IMR-90 (cell line): ENCODE measurements at regions not wholly inside any gene's neighbourhood (a gene's known extent, or its start where the extent isn't known, plus 50 kb on each side); places are given as distances from the start of the nearest gene placed in this dataset.

Experiments used
- ATAC-seq: fragments of 200-7000 bp; cut with Tn5 transposase; 2 replicates; pipeline ENCODE4 v1.9.1; 2020; ENCODE audit warnings: low read depth, mild to moderate bottlenecking, moderate library complexity
- BruUV-seq: library from RNA; stranded (reverse); fragments of 400-500 nt; replicated peaks from 2 replicates; lab custom pipeline; 2021; lab: Mats Ljungman, UMichigan
- CTCF ChIA-PET: fragments of 300-600 bp; formaldehyde crosslinking; extraction: SDS; loops from one replicate; lab custom pipeline; 2021; ENCODE audit warnings: antibody characterized with exemption; lab: Yijun Ruan, JAX
- POLR2A ChIA-PET: fragments of 300-600 bp; sonication (Branson Sonifier 250); formaldehyde crosslinking; loops from one replicate; lab custom pipeline; 2022; ENCODE audit warnings: antibody characterized with exemption; ENCODE audit not compliant: unreplicated experiment; lab: Charles Lee
- DNase-seq: peaks from one replicate; pipeline ENCODE4 v3.0.0; 2013
- H2AFZ ChIP-seq: replicated peaks from 2 replicates; pipeline ENCODE3; 2013; ENCODE audit warnings: low read length, mild to moderate bottlenecking; ENCODE audit not compliant: poor library complexity
- H2AK5ac ChIP-seq: 2 replicates; pipeline ENCODE4 v1.6.1; 2013; ENCODE audit warnings: low read depth, low read length, inconsistent platforms
- H2AK9ac ChIP-seq: replicated peaks from 2 replicates; pipeline ENCODE3; 2013; ENCODE audit warnings: mild to moderate bottlenecking, low read depth, low read length, moderate library complexity; ENCODE audit not compliant: poor library complexity
- H2BK120ac ChIP-seq: 2 replicates; pipeline ENCODE4 v1.6.1; 2013; ENCODE audit warnings: low read depth, low read length, inconsistent platforms
- H2BK15ac ChIP-seq: 3 replicates; pipeline ENCODE4 v1.6.1; 2013; ENCODE audit warnings: low read depth, low read length, inconsistent platforms
- H2BK20ac ChIP-seq: 2 replicates; pipeline ENCODE4 v1.6.1; 2013; ENCODE audit warnings: low read depth, mild to moderate bottlenecking, inconsistent platforms, low read length, moderate library complexity
- H2BK5ac ChIP-seq: 2 replicates; pipeline ENCODE4 v1.6.1; 2013; ENCODE audit warnings: mild to moderate bottlenecking, low read depth, low read length, inconsistent platforms; ENCODE audit not compliant: poor library complexity, severe bottlenecking
- H3K14ac ChIP-seq: replicated peaks from 2 replicates; pipeline ENCODE4 v1.6.1; 2013; ENCODE audit warnings: low read depth, low read length, inconsistent platforms
- H3K18ac ChIP-seq: 2 replicates; pipeline ENCODE4 v1.6.1; 2013; ENCODE audit warnings: low read depth, low read length, control low read depth
- H3K23ac ChIP-seq: 2 replicates; pipeline ENCODE4 v1.6.1; 2013; ENCODE audit warnings: low read depth, low read length, inconsistent platforms
- H3K27ac ChIP-seq: 2 replicates; pipeline ENCODE4 v1.5.1; 2013; ENCODE audit warnings: mild to moderate bottlenecking, control low read depth, low read length; ENCODE audit not compliant: insufficient read depth
- H3K27me3 ChIP-seq: 2 replicates; pipeline ENCODE4 v1.6.1; 2013; ENCODE audit warnings: low read length; ENCODE audit not compliant: control insufficient read depth, insufficient read depth
- H3K36me3 ChIP-seq: 2 replicates; pipeline ENCODE4 v1.6.1; 2013; ENCODE audit warnings: low read length, mixed read lengths; ENCODE audit not compliant: control insufficient read depth, insufficient read depth
- H3K4ac ChIP-seq: 2 replicates; pipeline ENCODE4 v1.6.1; 2013; ENCODE audit warnings: low read depth, low read length, inconsistent platforms
- H3K4me1 ChIP-seq: 2 replicates; pipeline ENCODE4 v1.6.1; 2013; ENCODE audit warnings: low read length, mixed read lengths; ENCODE audit not compliant: control insufficient read depth, insufficient read depth
- H3K4me2 ChIP-seq: 2 replicates; pipeline ENCODE4 v1.6.1; 2013; ENCODE audit warnings: low read depth, mild to moderate bottlenecking, control low read depth, low read length, moderate library complexity
- H3K4me3 ChIP-seq: 2 replicates; pipeline ENCODE4 v1.5.1; 2013; ENCODE audit warnings: low read depth, mild to moderate bottlenecking, control low read depth, low read length, moderate library complexity; ENCODE audit not compliant: insufficient read depth
- H3K56ac ChIP-seq: 2 replicates; pipeline ENCODE4 v1.6.1; 2013; ENCODE audit warnings: low read length, inconsistent platforms; ENCODE audit not compliant: insufficient read depth; ENCODE audit errors: extremely low read depth
- H3K79me1 ChIP-seq, 2 experiments: 2 replicates each; pipeline ENCODE4 v1.6.1; 2013; ENCODE audit warnings: low read length in 2 of 2, inconsistent platforms in 1 of 2, low read depth in 1 of 2
- H3K9ac ChIP-seq: 2 replicates; pipeline ENCODE4 v1.6.1; 2013; ENCODE audit warnings: low read depth, low read length, control low read depth
- H3K9me1 ChIP-seq: 2 replicates; pipeline ENCODE4 v1.6.1; 2013; ENCODE audit warnings: low read length, inconsistent platforms; ENCODE audit not compliant: insufficient read depth
- H3K9me3 ChIP-seq: 2 replicates; pipeline ENCODE4 v1.6.1; 2013; ENCODE audit warnings: low read length; ENCODE audit not compliant: control insufficient read depth, insufficient read depth
- H4K20me1 ChIP-seq: 2 replicates; pipeline ENCODE4 v1.6.1; 2013; ENCODE audit warnings: low read length, inconsistent platforms; ENCODE audit not compliant: insufficient read depth
- H4K5ac ChIP-seq: 2 replicates; pipeline ENCODE4 v1.6.1; 2013; ENCODE audit warnings: mild to moderate bottlenecking, low read depth, low read length, control low read depth
- H4K8ac ChIP-seq, 2 experiments: 2 replicates each; pipeline ENCODE4 v1.6.1; 2013; ENCODE audit warnings: low read depth in 2 of 2, low read length in 2 of 2, control low read depth in 1 of 2, inconsistent platforms in 1 of 2
- H4K91ac ChIP-seq: 2 replicates; pipeline ENCODE4 v1.6.1; 2013; ENCODE audit warnings: low read depth, low read length, inconsistent platforms; ENCODE audit not compliant: insufficient read depth
- BHLHE40 ChIP-seq: fragments of 150-350 bp; IDR thresholded peaks from 2 replicates; pipeline ENCODE4 v1.6.1; 2016; ENCODE audit warnings: mild to moderate bottlenecking, low read depth, low read length
- CEBPB ChIP-seq: IDR thresholded peaks from 2 replicates; pipeline ENCODE4 v1.6.1; 2012; ENCODE audit warnings: low read depth, low read length, improper control_type of control experiment
- CHD1 ChIP-seq: IDR thresholded peaks from 2 replicates; pipeline ENCODE4 v1.6.1; 2012; ENCODE audit warnings: low read depth, low read length, improper control_type of control experiment
- CTCF ChIP-seq: conservative IDR thresholded peaks from 2 replicates; pipeline ENCODE4 v1.5.1; 2012; ENCODE audit warnings: mild to moderate bottlenecking, low read depth, low read length, improper control_type of control experiment
- ELK1 ChIP-seq: fragments of 150-350 bp; IDR thresholded peaks from 2 replicates; pipeline ENCODE4 v1.6.1; 2016; ENCODE audit warnings: low read depth, mild to moderate bottlenecking, low read length, moderate library complexity, borderline replicate concordance
- FOS ChIP-seq: fragments of 150-350 bp; IDR thresholded peaks from 2 replicates; pipeline ENCODE4 v1.6.1; 2016; ENCODE audit warnings: low read depth, low read length
- MAFK ChIP-seq: IDR thresholded peaks from 2 replicates; pipeline ENCODE4 v1.6.1; 2012; ENCODE audit warnings: low read depth, low read length, improper control_type of control experiment
- MAZ ChIP-seq: IDR thresholded peaks from 2 replicates; pipeline ENCODE4 v1.6.1; 2012; ENCODE audit warnings: low read depth, mild to moderate bottlenecking, low read length, improper control_type of control experiment, moderate library complexity, borderline replicate concordance
- MXI1 ChIP-seq: IDR thresholded peaks from 2 replicates; pipeline ENCODE4 v1.6.1; 2012; ENCODE audit warnings: low read depth, mild to moderate bottlenecking, low read length, moderate library complexity, borderline replicate concordance
- NFE2L2 ChIP-seq: fragments of 150-350 bp; IDR thresholded peaks from 2 replicates; pipeline ENCODE4 v1.6.1; 2016; ENCODE audit warnings: low read depth, mild to moderate bottlenecking, low read length
- RAD21 ChIP-seq: IDR thresholded peaks from 2 replicates; pipeline ENCODE4 v1.6.1; 2012; ENCODE audit warnings: low read length, improper control_type of control experiment
- RCOR1 ChIP-seq: IDR thresholded peaks from 2 replicates; pipeline ENCODE4 v1.6.1; 2012; ENCODE audit warnings: mild to moderate bottlenecking, low read length, improper control_type of control experiment; ENCODE audit not compliant: insufficient replicate concordance
- RFX5 ChIP-seq: IDR thresholded peaks from 2 replicates; pipeline ENCODE4 v1.8.0; 2012; ENCODE audit warnings: low read depth, mild to moderate bottlenecking, low read length, moderate library complexity
- SMC3 ChIP-seq: fragments of 150-350 bp; IDR thresholded peaks from 2 replicates; pipeline ENCODE4 v1.6.1; 2016; ENCODE audit warnings: low read depth, mild to moderate bottlenecking, antibody characterized with exemption, low read length, moderate library complexity
- USF2 ChIP-seq: fragments of 150-350 bp; IDR thresholded peaks from 2 replicates; pipeline ENCODE4 v1.6.1; 2017; ENCODE audit warnings: mild to moderate bottlenecking, antibody characterized with exemption, low read length, low read depth
- dilution Hi-C: fragments of 300-500 bp; cut with HindIII; formaldehyde crosslinking; loops from one replicate; pipeline ENCODE4 v1.14.3; 2018; ENCODE audit warnings: low sequenced_read_pairs; ENCODE audit not compliant: unreplicated experiment
- in situ Hi-C: fragments of 300-500 bp; cut with MboI; formaldehyde crosslinking; loops from 3 replicates; pipeline ENCODE4 v1.14.3; 2019; ENCODE audit warnings: low sequenced_read_pairs, inconsistent platforms, mixed read lengths
- intact Hi-C: fragments of 100-400 bp; cut with micrococcal nuclease; formaldehyde crosslinking; loops from 2 replicates; pipeline ENCODE4 v1.10.0; 2022

- H3K9me3 ChIP-seq = no peaks in the 10 kb centered on the region
- DNase-seq = no peak
- no peak overlapping the region for H2AFZ ChIP-seq
- no peak overlapping the region for H2BK120ac ChIP-seq
- no peak overlapping the region for H3K27ac ChIP-seq
- H3K36me3 ChIP-seq = no peaks in the 10 kb centered on the region
- no peak overlapping the region for H3K56ac ChIP-seq
- intact Hi-C loops (no loop called here), in situ Hi-C loops (no loop called here), dilution Hi-C loops (no loop called here)
- H3K23ac ChIP-seq = no peak overlapping the region
- no peak overlapping the region for H2BK20ac ChIP-seq
- H3K18ac ChIP-seq = no peak overlapping the region
- no peak for ATAC-seq
- no peak overlapping the region for H2BK15ac ChIP-seq
- no peak overlapping the region for H3K9ac ChIP-seq
- no TSS peak for BruUV-seq
- no peaks in the 10 kb centered on the region for H3K4me1 ChIP-seq
- CTCF ChIA-PET = interaction anchor here (0.6 to 0.9 kb wide), 2 partner anchors 11 to 132 kb away, joined by 3 to 4 read pairs; no protein-coding TSS in a partner anchor
- H4K8ac ChIP-seq = no peak overlapping the region
- H3K79me1 ChIP-seq = no peaks in the 10 kb centered on the region
- no peak overlapping the region for H3K4ac ChIP-seq
- no peak overlapping the region for H2AK9ac ChIP-seq
- TF ChIP-seq USF2 (no peak), MXI1 (no peak), RFX5 (no peak), CHD1 (no peak), RAD21 (no peak), RCOR1 (no peak), CEBPB (no peak), NFE2L2 (no peak), FOS (no peak), SMC3 (no peak), CTCF (no peak), MAFK (no peak), BHLHE40 (no peak), MAZ (no peak), ELK1 (no peak)
- no peaks in the 10 kb centered on the region for H3K27me3 ChIP-seq
- no peaks in the 10 kb centered on the region for H4K20me1 ChIP-seq
- H2AK5ac ChIP-seq = no peak overlapping the region
- H2BK5ac ChIP-seq = no peak overlapping the region
- no peak overlapping the region for H3K4me2 ChIP-seq
- H3K4me3 ChIP-seq = no peak overlapping the region
- no peak overlapping the region for H4K91ac ChIP-seq
- POLR2A ChIA-PET = no interaction called here
- no peak overlapping the region for H4K5ac ChIP-seq
- no peaks in the 10 kb centered on the region for H3K9me1 ChIP-seq
- no peak overlapping the region for H3K14ac ChIP-seq
Observed at GRCh38 chr4:159026329-159026728, 76.5 kb upstream of the RAPGEF2 start.
